Hepatocyte (in vitro differentiated cells): ENCODE measurements at regions not wholly inside any gene's neighbourhood (a gene's known extent, or its start where the extent isn't known, plus 50 kb on each side); places are given as distances from the start of the nearest gene placed in this dataset.

Experiments
- DNase-seq: peaks from one replicate; pipeline ENCODE4 v3.0.0-alpha.2; 2016; ENCODE audit warnings: low spot score
- H2AFZ ChIP-seq: fragments of 200-600 bp; sonication (generic); 2 replicates; pipeline ENCODE4 v1.6.0; 2016; ENCODE audit warnings: antibody characterized with exemption, mild to moderate bottlenecking
- H3K27ac ChIP-seq: fragments of 200-600 bp; sonication (generic); 2 replicates; pipeline ENCODE4 v1.5.1; 2016; ENCODE audit warnings: mild to moderate bottlenecking
- H3K27me3 ChIP-seq: fragments of 200-600 bp; sonication (generic); 2 replicates; pipeline ENCODE4 v1.6.1; 2016
- H3K36me3 ChIP-seq: fragments of 200-600 bp; sonication (generic); replicated peaks from 2 replicates; pipeline ENCODE4 v1.5.1; 2016; ENCODE audit warnings: low read depth; ENCODE audit not compliant: insufficient read depth
- H3K4me1 ChIP-seq: fragments of 200-600 bp; sonication (generic); 2 replicates; pipeline ENCODE4 v1.5.1; 2016; ENCODE audit warnings: mild to moderate bottlenecking, moderate library complexity; ENCODE audit not compliant: insufficient read depth
- H3K4me2 ChIP-seq: fragments of 200-600 bp; sonication (generic); 2 replicates; pipeline ENCODE4 v1.6.0; 2016
- H3K4me3 ChIP-seq: fragments of 200-600 bp; sonication (generic); 2 replicates; pipeline ENCODE4 v1.5.1; 2016; ENCODE audit warnings: mild to moderate bottlenecking
- H3K79me2 ChIP-seq: fragments of 200-600 bp; sonication (generic); 2 replicates; pipeline ENCODE4 v1.6.0; 2017; ENCODE audit warnings: mild to moderate bottlenecking
- H3K9me2 ChIP-seq: fragments of 200-600 bp; sonication (generic); replicated peaks from 2 replicates; pipeline ENCODE4 v1.6.0; 2017; ENCODE audit warnings: mild to moderate bottlenecking; ENCODE audit not compliant: insufficient read depth
- H3K9me3 ChIP-seq: fragments of 200-600 bp; sonication (generic); 2 replicates; pipeline ENCODE4 v1.5.1; 2016; ENCODE audit warnings: low read depth, mild to moderate bottlenecking
- H4K20me1 ChIP-seq: fragments of 200-600 bp; sonication (generic); 2 replicates; pipeline ENCODE4 v1.6.0; 2016; ENCODE audit warnings: mild to moderate bottlenecking; ENCODE audit not compliant: insufficient read depth, poor library complexity, severe bottlenecking
- EZH2 ChIP-seq: fragments of 200-600 bp; sonication (generic); IDR thresholded peaks from 2 replicates; pipeline ENCODE4 v1.6.1; 2016; ENCODE audit warnings: antibody characterized with exemption, mild to moderate bottlenecking, borderline replicate concordance
- EZH2phosphoT487 ChIP-seq: fragments of 200-600 bp; sonication (generic); IDR thresholded peaks from one replicate; pipeline ENCODE4 v1.6.1; 2018; ENCODE audit warnings: antibody characterized with exemption, mild to moderate bottlenecking, low read depth, moderate library complexity; ENCODE audit not compliant: unreplicated experiment, severe bottlenecking
- WGBS: methylation state at CpG from one replicate; pipeline ENCODE4 v1.1.6; 2016; ENCODE audit warnings: low lambda C conversion rate; ENCODE audit errors: missing lambda C conversion rate; 5-methylcytosine and 5-hydroxymethylcytosine counted together
- TF ChIP-seq, protein P1 (sequence below): fragments of 200-600 bp; sonication (generic); IDR thresholded peaks from 2 replicates; pipeline ENCODE4 v1.5.1; 2016; ENCODE audit warnings: antibody characterized with exemption, mild to moderate bottlenecking; ENCODE audit not compliant: poor library complexity

DNA sequence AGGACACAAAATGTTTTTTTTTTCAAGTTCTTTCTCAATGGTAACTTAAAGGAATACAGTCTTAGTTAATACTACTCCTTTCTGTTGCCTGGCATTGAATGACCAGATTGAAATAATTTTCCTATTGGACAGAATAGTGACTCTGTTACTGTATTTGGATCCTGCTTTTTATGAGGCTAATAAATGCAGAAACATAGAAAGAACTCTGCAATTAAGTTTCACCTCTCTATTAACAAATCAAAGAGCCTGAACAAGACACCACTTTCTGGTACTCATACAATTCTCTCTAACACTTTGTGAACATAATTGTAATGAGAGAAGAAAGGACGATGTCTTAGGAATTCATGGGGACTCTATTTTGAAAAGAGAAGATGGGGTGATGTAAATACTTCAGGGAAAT is 308.4 kb upstream of the ROBO2 start:
- Histone ChIP-seq H2AFZ (no peak overlapping the region), H4K20me1 (no peaks in the 10 kb centered on the region), H3K27ac (no peak overlapping the region), H3K4me3 (no peak overlapping the region), H3K79me2 (no peaks in the 10 kb centered on the region), H3K9me2 (no peaks in the 10 kb centered on the region), H3K27me3 (no peaks in the 10 kb centered on the region), H3K4me1 (no peaks in the 10 kb centered on the region), H3K36me3 (no peaks in the 10 kb centered on the region), H3K4me2 (no peak overlapping the region), H3K9me3 (no peaks in the 10 kb centered on the region)
- 73% methylated on average over 1 of the region's 1 CpG for WGBS
- TF ChIP-seq EZH2: no peak
- no peak for TF ChIP-seq EZH2phosphoT487
- TF ChIP-seq, protein P1, sequence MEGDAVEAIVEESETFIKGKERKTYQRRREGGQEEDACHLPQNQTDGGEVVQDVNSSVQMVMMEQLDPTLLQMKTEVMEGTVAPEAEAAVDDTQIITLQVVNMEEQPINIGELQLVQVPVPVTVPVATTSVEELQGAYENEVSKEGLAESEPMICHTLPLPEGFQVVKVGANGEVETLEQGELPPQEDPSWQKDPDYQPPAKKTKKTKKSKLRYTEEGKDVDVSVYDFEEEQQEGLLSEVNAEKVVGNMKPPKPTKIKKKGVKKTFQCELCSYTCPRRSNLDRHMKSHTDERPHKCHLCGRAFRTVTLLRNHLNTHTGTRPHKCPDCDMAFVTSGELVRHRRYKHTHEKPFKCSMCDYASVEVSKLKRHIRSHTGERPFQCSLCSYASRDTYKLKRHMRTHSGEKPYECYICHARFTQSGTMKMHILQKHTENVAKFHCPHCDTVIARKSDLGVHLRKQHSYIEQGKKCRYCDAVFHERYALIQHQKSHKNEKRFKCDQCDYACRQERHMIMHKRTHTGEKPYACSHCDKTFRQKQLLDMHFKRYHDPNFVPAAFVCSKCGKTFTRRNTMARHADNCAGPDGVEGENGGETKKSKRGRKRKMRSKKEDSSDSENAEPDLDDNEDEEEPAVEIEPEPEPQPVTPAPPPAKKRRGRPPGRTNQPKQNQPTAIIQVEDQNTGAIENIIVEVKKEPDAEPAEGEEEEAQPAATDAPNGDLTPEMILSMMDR: no peak
- DNase-seq: no peak

DNA sequence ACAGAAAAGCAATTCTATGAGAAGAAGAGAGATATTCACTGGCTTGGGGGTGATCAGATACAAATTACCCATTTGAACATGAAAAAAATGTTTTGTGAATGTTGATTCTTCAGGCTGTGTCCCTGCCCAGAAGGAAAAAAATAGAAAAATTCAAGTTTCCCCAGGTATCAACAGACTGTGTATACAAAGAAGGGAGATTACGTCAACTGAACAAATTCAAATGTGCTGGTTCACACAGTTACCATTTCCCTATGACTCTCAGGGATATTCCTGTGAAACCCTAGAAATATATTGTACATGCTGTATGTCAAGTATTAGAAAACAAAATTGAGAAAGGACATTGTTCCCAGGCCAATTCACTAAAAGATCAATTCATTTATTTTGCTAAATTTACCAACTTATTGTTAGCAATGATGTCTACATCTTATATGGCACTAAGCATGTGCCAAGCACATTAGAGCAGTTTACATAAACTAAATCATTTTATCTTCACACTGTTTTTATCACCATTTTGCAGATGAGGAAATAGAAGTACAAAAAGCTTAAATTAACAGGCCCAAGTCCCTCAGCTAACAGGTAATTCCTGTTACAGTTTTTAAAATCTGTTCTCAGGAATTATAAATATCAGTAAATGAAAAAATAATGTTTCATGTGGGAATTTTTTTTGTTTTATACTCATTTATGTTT is 306.7 kb upstream of the ROBO2 start:
- WGBS: 67% methylated on average over 1 of the region's 1 CpG

DNA sequence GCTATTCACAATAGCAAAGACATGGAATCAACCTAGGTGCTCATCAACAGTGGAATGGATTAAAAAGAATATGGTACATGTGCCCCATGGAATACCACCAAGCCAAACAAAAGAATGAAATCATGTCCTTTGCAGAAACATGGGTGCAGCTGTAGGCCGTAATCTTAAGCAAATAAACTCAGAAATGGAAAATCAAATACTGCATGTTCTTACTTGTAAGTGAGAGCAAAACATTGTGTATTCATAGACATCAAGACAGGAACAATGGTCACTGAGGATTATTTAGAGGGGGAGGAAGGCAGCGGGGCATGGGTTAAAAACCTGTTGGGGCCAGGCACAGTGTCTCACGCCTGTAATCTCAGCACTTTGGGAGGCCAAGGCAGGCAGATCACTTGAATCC is 304.7 kb upstream of the ROBO2 start:
- 33% methylated on average over 3 of the region's 3 CpGs for WGBS
- Histone ChIP-seq H3K4me3 (no peak overlapping the region), H3K4me2 (no peak overlapping the region), H3K9me2 (no peaks in the 10 kb centered on the region), H4K20me1 (no peaks in the 10 kb centered on the region), H2AFZ (no peak overlapping the region), H3K79me2 (no peaks in the 10 kb centered on the region), H3K27ac (no peak overlapping the region), H3K9me3 (no peaks in the 10 kb centered on the region), H3K36me3 (no peaks in the 10 kb centered on the region), H3K27me3 (no peaks in the 10 kb centered on the region), H3K4me1 (no peaks in the 10 kb centered on the region)
- TF ChIP-seq EZH2: no peak
- TF ChIP-seq EZH2phosphoT487: no peak
- TF ChIP-seq, protein P1: no peak
- DNase-seq: no peak

More for the DNA sequence above, 306.7 kb upstream of the ROBO2 start:
- no peaks in the 10 kb centered on the region for H4K20me1 ChIP-seq
- TF ChIP-seq EZH2: no peak
- no peak for TF ChIP-seq EZH2phosphoT487
- TF ChIP-seq, protein P1: no peak
- H3K79me2 ChIP-seq: no peaks in the 10 kb centered on the region
- peak overlapping the region; percentile 23 for H3K27ac ChIP-seq
- no peak overlapping the region for H2AFZ ChIP-seq
- DNase-seq: no peak
- no peaks in the 10 kb centered on the region for H3K36me3 ChIP-seq
- no peaks in the 10 kb centered on the region for H3K27me3 ChIP-seq
- H3K9me3 ChIP-seq: no peaks in the 10 kb centered on the region
- no peaks in the 10 kb centered on the region for H3K4me1 ChIP-seq
- H3K4me2 ChIP-seq: no peak overlapping the region
- H3K4me3 ChIP-seq: no peak overlapping the region
- no peaks in the 10 kb centered on the region for H3K9me2 ChIP-seq

DNA sequence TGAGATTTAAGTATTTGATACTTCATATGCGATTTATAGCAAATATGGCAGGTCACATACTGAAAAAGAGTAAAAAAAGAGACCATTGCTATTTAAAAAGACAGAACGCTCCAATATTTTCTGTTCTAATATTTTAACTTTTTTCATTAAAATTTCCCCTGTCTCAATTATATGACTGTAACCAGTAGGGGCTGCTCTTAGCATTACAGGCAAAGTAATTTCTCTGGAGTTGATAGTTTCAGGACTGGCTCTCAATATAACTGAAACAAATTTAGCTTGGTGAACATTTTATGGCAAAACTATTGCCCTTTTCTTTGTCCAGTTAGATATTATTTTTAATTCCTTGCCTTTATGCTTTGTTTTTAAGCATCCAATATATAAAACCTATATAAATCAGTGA is 286.3 kb upstream of the ROBO2 start:
- Histone ChIP-seq H3K27me3 (no peaks in the 10 kb centered on the region), H3K27ac (no peak overlapping the region), H3K9me3 (no peaks in the 10 kb centered on the region), H3K4me1 (no peaks in the 10 kb centered on the region), H3K4me2 (no peak overlapping the region), H2AFZ (no peak overlapping the region), H3K9me2 (no peaks in the 10 kb centered on the region), H4K20me1 (no peaks in the 10 kb centered on the region), H3K36me3 (no peaks in the 10 kb centered on the region), H3K4me3 (no peak overlapping the region), H3K79me2 (no peaks in the 10 kb centered on the region)
- WGBS: 75% methylated on average over 2 of the region's 2 CpGs
- no peak for TF ChIP-seq EZH2phosphoT487
- TF ChIP-seq, protein P1: peak; percentile 71
- peak; percentile 38 for DNase-seq
